ENCODE measurements at regions not wholly inside any gene's neighbourhood (a gene's known extent, or its start where the extent isn't known, plus 50 kb on each side); places are given as distances from the start of the nearest gene placed in this dataset.

GRCh38 chr2:82320296-82320695 is 2015.7 kb upstream of the LRRTM1 start:
- no peak for DNase-seq (ENCODE audit: low spot score)
- no peak for TF ChIP-seq CTCF (IDR thresholded peaks at IDR 0.05; ENCODE audit: extremely low read depth, insufficient read depth, missing control alignments)

GRCh38 chr2:82317012-82317411 is 2012.5 kb upstream of the LRRTM1 start:
- DNase-seq (ENCODE audit: low spot score): no peak
- in situ Hi-C loops (cut with MboI; ENCODE audit: low pct_unique_long_range_greater_than_20kb, low sequenced_read_pairs, unreplicated experiment): no loop called here
- no peak for TF ChIP-seq CTCF (IDR thresholded peaks at IDR 0.05; ENCODE audit: extremely low read depth, insufficient read depth, missing control alignments)

More at GRCh38 chr2:82320296-82320695, 2015.7 kb upstream of the LRRTM1 start:
- in situ Hi-C loops (cut with MboI; ENCODE audit: low pct_unique_long_range_greater_than_20kb, low sequenced_read_pairs, unreplicated experiment): no loop called here

DNA sequence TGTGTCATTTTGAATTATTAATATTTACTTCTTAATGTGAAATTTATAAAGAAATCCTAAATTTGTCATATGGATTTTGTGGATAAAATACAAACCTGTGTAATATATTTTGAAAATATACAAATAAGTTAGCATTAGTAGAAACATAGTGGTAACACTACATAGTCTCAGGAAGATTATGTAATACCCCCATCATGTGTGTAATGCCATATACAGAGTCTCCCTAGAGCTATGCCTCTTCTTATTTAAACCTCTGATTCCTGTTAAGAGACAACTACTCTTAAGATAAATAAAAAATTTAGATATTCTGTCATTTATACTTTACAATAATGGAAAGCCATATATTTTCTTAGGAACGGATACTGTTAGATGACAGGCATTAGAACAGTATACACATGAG is 2012.0 kb upstream of the LRRTM1 start:
- in situ Hi-C loops (cut with MboI; ENCODE audit: low pct_unique_long_range_greater_than_20kb, low sequenced_read_pairs, unreplicated experiment): no loop called here
- TF ChIP-seq CTCF (IDR thresholded peaks at IDR 0.05; ENCODE audit: extremely low read depth, insufficient read depth, missing control alignments): no peak
- no peak for DNase-seq (ENCODE audit: low spot score)

DNA sequence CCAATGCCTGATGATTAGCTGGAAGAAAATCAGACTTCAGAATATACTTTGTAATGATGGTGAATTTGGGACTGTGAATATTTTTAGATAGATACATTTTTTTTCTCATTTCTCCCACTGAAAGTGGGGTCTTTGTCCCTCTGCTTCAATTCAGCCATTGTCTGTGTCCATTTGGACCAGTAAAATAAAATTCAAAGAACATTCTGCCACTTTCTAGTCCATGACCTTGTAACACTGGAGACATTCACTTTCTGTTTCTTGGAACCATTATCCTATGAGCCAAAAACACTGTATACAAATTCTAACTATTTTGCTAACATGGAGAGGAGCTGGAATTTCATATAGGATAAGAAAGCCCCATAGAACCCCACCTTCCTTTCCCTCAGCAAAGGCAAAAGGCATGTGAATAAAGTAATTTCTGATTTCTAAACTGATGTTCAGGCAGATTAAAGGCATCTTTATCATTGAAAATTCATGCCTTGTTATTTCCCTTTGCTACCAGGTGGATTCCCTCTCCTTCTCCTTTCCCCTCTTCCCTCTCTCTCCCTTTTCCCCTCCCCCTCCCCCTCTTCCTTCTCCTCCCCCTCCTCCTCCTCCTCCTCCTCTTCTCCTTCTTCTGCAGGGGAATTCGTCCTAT is 2010.4 kb upstream of the LRRTM1 start:
- in situ Hi-C loops (cut with MboI; ENCODE audit: low pct_unique_long_range_greater_than_20kb, low sequenced_read_pairs, unreplicated experiment): no loop called here
- no peak for DNase-seq (ENCODE audit: low spot score)
- no peak for TF ChIP-seq CTCF (IDR thresholded peaks at IDR 0.05; ENCODE audit: extremely low read depth, insufficient read depth, missing control alignments)

GRCh38 chr2:82307511-82307910 is 2003.0 kb upstream of the LRRTM1 start:
- no peak for TF ChIP-seq CTCF (IDR thresholded peaks at IDR 0.05; ENCODE audit: extremely low read depth, insufficient read depth, missing control alignments)
- in situ Hi-C loops (cut with MboI; ENCODE audit: low pct_unique_long_range_greater_than_20kb, low sequenced_read_pairs, unreplicated experiment): no loop called here
- no peak for DNase-seq (ENCODE audit: low spot score)

- TF ChIP-seq CTCF (IDR thresholded peaks at IDR 0.05; ENCODE audit: extremely low read depth, insufficient read depth, missing control alignments): no peak
- in situ Hi-C loops (cut with MboI; ENCODE audit: low pct_unique_long_range_greater_than_20kb, low sequenced_read_pairs, unreplicated experiment): no loop called here
- DNase-seq (ENCODE audit: low spot score): no peak
Observed at GRCh38 chr2:82301506-82301905, 1997.0 kb upstream of the LRRTM1 start.

All from GM13977 (cell line).